GM12865 (cell line): ENCODE measurements at regions not wholly inside any gene's neighbourhood (a gene's known extent, or its start where the extent isn't known, plus 50 kb on each side); places are given as distances from the start of the nearest gene placed in this dataset.
"Not testable (repeated sequence)": the region's sequence is repeated elsewhere in the genome, so short reads cannot be mapped to it uniquely, and the experiment has no call there.

Experiments used
- DNase-seq: peaks from one replicate; pipeline ENCODE4 v3.0.0; 2010; ENCODE audit warnings: low read depth
- H3K4me3 ChIP-seq: 2 replicates; pipeline ENCODE4 v1.5.1; 2011; ENCODE audit warnings: mild to moderate bottlenecking, low read depth, low read length, control low read depth

DNA sequence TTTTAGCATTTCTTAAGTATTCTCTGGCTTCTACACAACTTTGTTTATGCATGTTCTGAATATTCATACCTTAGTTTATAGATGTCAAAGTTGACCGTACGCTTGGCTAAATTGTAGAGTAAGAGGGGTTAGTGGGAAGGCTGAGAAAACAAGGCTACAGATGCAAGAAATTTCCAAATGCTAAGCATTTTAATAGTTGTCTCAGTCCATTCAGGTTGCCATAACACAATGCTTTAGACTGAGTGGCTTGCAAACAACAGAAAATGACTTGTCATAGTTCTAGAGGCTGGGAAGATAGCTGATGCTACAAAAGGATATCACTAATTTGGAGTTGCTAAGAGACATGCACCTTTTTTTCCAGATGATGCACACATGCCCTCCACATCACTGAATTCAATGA is 53.0 kb upstream of the C1QTNF3 start:
- H3K4me3 ChIP-seq, DNase-seq: not testable (repeated sequence)

GRCh38 chr5:34099891-34100290 is 56.9 kb upstream of the C1QTNF3 start:
- H3K4me3 ChIP-seq, DNase-seq: not testable (repeated sequence)

DNA sequence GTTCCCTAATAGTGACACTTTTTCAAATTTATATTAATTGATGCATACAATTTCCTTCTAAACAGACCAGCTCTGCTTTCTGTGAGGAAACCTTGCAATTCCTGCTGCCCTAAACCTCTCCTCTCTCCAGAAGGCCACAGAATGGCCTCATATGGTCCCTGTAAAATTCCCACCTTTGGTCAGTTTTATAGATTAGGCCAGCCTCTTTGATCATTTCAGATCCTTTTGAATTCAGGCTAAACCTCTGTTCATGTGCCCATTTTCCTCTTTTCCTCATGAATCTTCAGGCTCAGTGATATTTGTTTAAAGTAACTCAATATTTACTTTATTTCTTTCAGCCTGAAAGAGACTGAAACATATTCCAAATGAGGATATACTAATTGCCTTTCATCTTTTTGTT is 58.6 kb upstream of the C1QTNF3 start:
- not testable (repeated sequence) for DNase-seq

GRCh38 chr5:34108897-34109296 is 65.9 kb upstream of the C1QTNF3 start:
- DNase-seq, result not testable (repeated sequence)

More for the DNA sequence above, 58.6 kb upstream of the C1QTNF3 start:
- H3K4me3 ChIP-seq, result not testable (repeated sequence)

GRCh38 chr5:34124280-34124679 is 81.3 kb upstream of the C1QTNF3 start:
- not testable (repeated sequence) for H3K4me3 ChIP-seq, DNase-seq

More at GRCh38 chr5:34108897-34109296, 65.9 kb upstream of the C1QTNF3 start:
- H3K4me3 ChIP-seq, result not testable (repeated sequence)

DNA sequence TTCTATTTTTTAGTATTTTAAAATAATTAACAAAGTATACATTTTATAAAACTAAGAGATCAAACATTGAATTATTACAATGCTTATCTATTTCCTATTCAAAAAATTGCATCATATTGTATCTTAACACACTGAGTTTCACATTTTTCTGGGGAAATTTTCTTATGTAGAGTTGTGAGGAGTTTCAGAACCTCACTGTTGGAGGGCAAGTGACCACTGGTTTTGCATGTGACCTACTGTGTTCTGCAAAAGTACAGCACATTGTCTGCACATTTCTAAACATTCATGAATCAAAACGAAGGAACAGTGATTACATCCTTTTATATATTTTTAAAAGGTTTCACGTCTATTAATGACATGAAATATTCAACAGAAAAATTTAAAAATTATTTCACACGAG is 82.3 kb upstream of the C1QTNF3 start:
- not testable (repeated sequence) for DNase-seq, H3K4me3 ChIP-seq

- DNase-seq, H3K4me3 ChIP-seq: not testable (repeated sequence)
Measured at GRCh38 chr5:34126741-34127140, 83.7 kb upstream of the C1QTNF3 start.

DNA sequence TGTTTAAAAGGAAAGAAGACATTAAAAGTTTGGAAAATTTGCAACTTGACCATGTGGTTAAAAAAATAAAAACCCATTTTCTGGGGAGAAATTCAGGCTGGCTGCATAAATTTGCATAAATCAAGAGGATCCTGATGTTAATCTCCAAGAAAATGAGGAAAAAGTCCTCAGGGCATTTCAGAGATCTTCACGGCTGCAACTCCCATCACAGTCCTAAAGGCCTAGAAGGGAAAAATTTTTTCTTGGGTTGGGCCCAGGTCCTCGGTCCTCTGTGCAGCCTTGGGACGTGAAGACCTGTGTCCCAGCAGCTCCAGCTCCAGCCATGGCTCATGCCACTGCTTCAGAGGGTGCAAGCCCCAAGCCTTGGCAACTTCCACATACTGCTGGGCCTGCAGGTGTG is 84.8 kb upstream of the C1QTNF3 start:
- DNase-seq, H3K4me3 ChIP-seq: not testable (repeated sequence)

DNA sequence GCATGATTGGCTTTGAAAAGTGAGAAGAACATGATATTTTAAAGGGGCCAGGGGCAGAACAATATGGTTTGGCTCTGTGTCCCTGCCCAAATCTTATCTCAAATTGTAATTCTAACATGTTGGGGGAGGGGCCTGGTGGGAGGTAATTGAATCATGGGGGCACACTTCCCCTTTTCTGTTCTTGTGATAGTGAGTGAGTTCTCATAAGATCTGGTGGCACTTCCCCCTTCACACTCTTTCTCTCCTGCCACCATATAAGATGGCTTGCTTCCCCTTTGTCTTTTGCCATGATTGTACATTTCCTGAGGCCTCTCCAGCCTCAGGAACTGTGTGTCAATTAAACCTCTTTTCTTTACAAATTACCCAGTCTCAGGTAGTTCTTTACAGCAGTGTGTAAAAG is 85.9 kb upstream of the C1QTNF3 start:
- H3K4me3 ChIP-seq, DNase-seq: not testable (repeated sequence)

DNA sequence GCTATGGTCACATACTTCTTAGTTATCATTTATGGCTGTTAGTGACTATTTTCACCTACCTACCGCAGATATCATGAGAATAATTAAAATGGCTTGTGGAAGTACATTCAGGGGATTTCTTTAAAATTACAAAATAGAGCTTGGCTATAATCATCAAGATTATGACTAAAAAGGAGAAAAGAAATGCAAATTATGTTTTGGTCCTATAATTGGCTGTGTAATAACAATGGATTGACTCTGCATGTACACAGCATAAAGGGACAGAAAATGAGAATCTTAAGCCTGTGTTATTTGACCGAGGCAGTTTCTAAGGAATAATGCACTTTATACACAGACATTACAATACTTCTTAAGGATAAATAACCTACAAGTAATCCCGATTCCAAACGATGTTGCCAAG is 112.0 kb upstream of the C1QTNF3 start:
- not testable (repeated sequence) for DNase-seq, H3K4me3 ChIP-seq

DNA sequence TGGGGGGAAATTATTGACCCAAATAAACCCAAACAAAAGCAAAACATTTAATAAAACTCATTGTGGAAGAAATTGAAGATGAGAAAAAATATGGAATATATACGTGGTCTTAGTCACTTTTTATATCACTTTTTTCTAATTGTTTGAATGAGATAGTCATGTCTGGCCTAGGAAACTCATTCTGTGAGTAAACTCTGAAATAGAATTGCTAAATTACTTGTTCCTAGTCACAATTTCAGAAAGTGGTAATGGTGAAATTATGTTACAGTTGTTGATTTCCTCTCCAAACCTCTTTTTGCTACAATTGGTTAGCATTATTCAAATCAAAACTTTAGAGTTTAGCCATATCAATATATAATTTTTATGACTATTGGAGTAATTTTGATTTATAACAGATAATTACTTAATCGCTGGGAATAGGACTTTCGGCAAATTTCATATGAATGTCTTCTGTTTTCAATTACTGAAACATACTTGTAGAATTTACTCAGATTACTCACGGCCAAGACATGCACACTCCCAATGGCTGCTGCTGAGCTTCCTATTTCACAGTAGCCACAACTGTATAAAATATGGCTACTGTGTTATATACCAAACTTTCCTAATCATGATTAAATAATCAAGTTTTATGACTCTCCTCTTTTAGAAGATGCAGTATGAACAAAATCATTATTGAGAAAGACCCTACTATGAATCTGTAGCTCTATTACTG is 113.8 kb upstream of the C1QTNF3 start:
- not testable (repeated sequence) for H3K4me3 ChIP-seq, DNase-seq

DNA sequence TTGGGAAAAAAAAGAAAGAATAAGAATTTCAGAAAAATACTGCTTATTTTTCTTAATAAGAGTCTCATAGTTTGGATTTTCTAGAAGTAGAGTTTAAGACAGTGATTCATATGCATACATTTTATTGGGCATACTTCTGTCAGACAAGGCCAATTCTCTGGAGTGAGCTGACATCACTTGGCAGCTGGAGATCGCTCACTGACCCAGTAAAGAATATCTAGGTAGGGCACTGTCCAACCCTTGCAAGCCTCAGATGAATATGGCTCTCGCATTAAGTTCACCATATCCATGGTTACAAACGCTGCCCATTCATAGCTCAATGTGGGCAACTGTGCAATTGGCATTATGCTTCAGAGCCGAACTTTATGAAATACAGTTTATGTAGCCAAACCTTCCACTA is 117.9 kb upstream of the C1QTNF3 start:
- DNase-seq, H3K4me3 ChIP-seq: not testable (repeated sequence)

DNA sequence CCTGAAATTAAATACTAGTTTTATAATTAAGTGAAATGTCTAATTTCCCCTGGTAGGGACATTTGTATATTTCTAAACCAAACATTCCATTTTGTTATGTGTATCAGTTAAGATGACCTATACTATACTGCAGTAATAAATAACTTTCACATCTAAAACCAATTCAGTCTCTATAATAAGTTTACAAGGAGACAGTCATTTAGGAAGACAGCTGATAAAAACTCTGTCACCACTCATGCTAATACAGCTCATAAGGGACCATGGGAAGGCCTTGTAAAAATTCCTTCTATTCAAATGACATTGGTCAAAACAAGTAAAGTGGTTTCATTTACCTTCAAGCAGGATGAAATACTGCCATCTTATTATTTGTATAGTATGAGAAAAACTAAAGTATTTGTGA is 128.4 kb upstream of the C1QTNF3 start:
- not testable (repeated sequence) for H3K4me3 ChIP-seq, DNase-seq

- DNase-seq, H3K4me3 ChIP-seq: not testable (repeated sequence)
Measured at GRCh38 chr5:34179453-34180190, 136.6 kb upstream of the C1QTNF3 start.

DNA sequence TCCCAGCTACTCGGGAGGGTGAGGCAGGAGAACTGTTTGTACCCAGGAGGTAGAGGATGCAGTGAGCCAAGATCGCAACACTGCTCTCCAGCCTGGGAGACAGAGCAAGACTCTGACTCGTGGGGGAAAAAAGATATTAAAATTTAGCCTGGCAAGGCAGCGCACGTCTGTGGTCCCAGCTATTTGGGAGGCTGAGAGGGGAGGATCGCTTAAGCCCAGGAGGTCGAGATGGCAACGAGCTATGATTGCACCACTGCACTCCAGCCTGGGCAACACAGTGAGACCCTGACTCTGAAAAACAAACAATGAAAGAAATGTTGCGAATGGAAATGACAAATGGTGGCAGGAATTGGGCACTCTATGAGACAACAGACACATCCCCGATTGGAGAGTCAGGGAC is 137.2 kb upstream of the C1QTNF3 start:
- H3K4me3 ChIP-seq, DNase-seq: not testable (repeated sequence)

GRCh38 chr5:34180940-34181614 is 138.1 kb upstream of the C1QTNF3 start:
- not testable (repeated sequence) for DNase-seq, H3K4me3 ChIP-seq

DNA sequence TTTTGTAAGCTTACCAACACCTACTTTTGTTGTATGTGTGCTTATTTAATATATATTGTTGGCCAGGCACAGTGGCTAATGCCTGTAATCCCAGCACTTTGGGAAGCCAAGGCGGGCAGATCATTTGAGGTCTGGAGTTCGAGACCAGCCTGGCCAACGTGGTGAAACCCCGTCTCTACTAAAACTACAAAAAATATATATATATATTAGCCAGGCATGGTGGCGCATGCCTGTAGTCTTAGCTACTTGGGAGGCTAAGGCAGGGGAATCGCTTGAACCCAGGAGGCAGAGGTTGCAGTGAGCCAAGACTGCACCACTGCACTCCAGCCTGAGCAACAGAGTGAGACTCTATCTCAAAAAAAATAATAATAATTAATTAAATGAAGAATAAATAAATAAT is 142.0 kb upstream of the C1QTNF3 start:
- H3K4me3 ChIP-seq, DNase-seq: not testable (repeated sequence)

DNA sequence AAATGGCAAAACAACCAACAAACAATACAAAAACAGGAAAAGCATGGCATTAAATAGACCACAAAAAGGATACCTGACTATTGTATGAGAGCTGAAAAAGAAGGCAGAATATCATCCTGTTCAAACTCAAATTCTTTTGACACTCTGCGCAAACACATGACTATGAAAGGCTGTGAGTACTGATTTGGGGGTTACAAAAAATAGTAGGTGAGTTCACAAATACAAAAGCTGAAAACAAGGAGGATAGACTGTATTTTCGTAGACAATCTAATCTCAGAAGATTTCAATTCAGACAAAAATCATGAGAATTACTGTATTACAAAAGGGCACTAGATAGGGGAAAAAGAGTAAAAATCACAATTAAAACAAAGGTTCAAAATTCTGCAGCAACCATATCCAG is 142.6 kb upstream of the C1QTNF3 start:
- not testable (repeated sequence) for H3K4me3 ChIP-seq, DNase-seq

DNA sequence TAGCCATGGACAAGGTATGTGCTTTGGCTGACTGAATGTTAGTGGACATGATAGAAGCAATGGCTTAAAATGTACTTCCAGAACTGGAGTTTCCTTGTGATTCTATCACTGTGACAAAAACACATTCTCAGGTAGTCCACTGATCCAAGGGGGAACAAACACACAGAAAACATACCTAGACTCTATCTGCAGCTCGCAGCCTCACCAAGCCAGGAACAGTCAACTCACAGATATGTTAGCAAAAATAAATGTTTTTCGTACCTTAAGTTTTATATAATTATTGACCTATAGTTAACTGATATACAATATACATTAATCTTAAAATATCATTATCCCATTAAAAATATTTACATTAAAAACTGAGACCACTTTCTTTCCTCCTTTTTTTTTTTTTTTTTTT is 143.1 kb upstream of the C1QTNF3 start:
- DNase-seq, H3K4me3 ChIP-seq: not testable (repeated sequence)

- not testable (repeated sequence) for DNase-seq, H3K4me3 ChIP-seq
Measured at GRCh38 chr5:34186865-34187264, 143.9 kb upstream of the C1QTNF3 start.
